ENCODE measurements at regions not wholly inside any gene's neighbourhood (a gene's known extent, or its start where the extent isn't known, plus 50 kb on each side); places are given as distances from the start of the nearest gene placed in this dataset.

DNA sequence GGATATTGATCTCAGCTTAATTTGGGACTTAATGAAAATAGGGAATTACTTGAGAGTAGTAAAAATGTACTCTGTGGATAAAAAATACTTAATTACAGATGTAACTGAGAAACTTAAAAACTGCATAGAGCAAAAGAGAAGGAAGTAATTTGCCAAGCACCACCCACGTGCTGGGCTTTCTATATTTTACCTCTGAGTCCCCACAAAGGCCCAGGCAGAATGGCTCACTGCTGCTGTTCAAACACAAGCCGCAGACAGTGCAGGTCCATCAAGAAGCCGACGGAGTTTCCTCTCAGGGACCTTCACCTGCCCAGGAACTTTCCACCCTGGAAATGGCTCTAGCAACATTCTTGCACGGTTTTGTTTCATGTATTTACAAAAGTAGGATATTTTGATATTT is 77.2 kb upstream of the TRPM1 start:
- Histone ChIP-seq H3K4me1 (no peaks in the 10 kb centered on the region), H3K4me3 (no peak overlapping the region), H3K27me3 (no peaks in the 10 kb centered on the region), H3K27ac (no peak overlapping the region), H3K9me3 (peaks cover 7% of the 10 kb centered on the region), H3K36me3 (no peaks in the 10 kb centered on the region)
- intact Hi-C loops (cut with DNase I) = no loop called here
- no peak for DNase-seq (ENCODE audit: extremely low spot score in 2 of 2)
- no peak for TF ChIP-seq POLR2AphosphoS5 (IDR thresholded peaks at IDR 0.05; ENCODE audit: insufficient read depth in 1 of 2, low read depth in 1 of 2)
- TF ChIP-seq CTCF (IDR thresholded peaks at IDR 0.05) = no peak
- TF ChIP-seq POLR2A (IDR thresholded peaks at IDR 0.05) = no peak

GRCh38 chr15:31179693-31180092 is 78.2 kb upstream of the TRPM1 start:
- Histone ChIP-seq H3K36me3 (no peaks in the 10 kb centered on the region), H3K4me3 (no peak overlapping the region), H3K4me1 (no peaks in the 10 kb centered on the region), H3K9me3 (peaks cover 7% of the 10 kb centered on the region), H3K27me3 (no peaks in the 10 kb centered on the region), H3K27ac (no peak overlapping the region)
- TF ChIP-seq POLR2A (IDR thresholded peaks at IDR 0.05) (no peak), POLR2AphosphoS5 (IDR thresholded peaks at IDR 0.05; ENCODE audit: insufficient read depth in 1 of 2, low read depth in 1 of 2) (no peak), CTCF (IDR thresholded peaks at IDR 0.05) (no peak)
- DNase-seq (ENCODE audit: extremely low spot score in 2 of 2) = no peak
- intact Hi-C loops (cut with DNase I) = no loop called here

DNA sequence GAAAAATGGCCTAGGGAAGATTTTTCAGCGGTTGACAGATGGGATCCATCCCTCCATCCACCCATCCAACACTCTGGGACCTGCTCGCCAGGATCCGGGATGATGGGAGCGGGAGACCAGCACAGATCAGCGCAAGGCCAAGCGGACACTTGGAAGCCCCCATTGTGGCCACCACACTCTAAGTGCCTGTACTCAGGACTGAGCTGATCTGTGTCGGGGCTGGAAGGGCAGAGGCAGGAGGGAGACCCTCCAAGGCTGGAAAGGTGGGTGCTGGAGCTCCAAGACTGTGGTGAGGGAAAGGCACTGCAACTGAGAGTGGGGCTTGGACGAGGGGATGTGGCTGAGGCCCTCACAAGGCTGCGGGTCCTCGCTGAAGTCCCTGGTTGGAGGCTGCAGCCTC is 91.8 kb upstream of the TRPM1 start:
- Histone ChIP-seq H3K4me3 (no peak overlapping the region), H3K27me3 (no peaks in the 10 kb centered on the region), H3K4me1 (no peaks in the 10 kb centered on the region), H3K36me3 (no peaks in the 10 kb centered on the region), H3K9me3 (no peaks in the 10 kb centered on the region), H3K27ac (no peak overlapping the region)
- intact Hi-C loops (cut with DNase I) = no loop called here
- peak in 1 of 2 donors; percentile 74 for DNase-seq (ENCODE audit: extremely low spot score in 2 of 2)
- no peak for TF ChIP-seq POLR2A (IDR thresholded peaks at IDR 0.05)
- TF ChIP-seq CTCF (IDR thresholded peaks at IDR 0.05) = no peak
- TF ChIP-seq POLR2AphosphoS5 (IDR thresholded peaks at IDR 0.05; ENCODE audit: insufficient read depth in 1 of 2, low read depth in 1 of 2) = no peak

DNA sequence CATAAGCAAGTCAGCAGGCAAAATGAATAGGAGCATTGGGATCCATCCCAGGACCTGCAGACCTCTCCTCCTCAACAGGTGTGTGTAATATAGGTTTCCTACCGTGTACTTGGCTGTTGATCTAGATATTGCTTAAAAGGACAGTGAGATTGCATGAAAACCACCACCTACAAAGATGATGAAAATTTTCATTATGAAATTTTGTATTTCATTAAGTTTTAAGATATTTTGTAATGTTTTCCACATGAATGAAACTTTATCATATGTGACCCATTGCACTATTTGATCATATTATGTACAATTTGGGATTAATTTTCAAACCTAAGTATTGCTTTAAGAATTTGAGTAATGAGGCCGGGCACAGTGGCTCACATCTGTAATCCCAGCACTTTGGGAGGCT is 94.3 kb upstream of the TRPM1 start:
- no peaks in the 10 kb centered on the region for H3K27me3 ChIP-seq
- intact Hi-C loops (cut with DNase I) = no loop called here
- no peak overlapping the region for H3K4me3 ChIP-seq
- H3K27ac ChIP-seq = no peak overlapping the region
- TF ChIP-seq POLR2AphosphoS5 (IDR thresholded peaks at IDR 0.05; ENCODE audit: insufficient read depth in 1 of 2, low read depth in 1 of 2) (no peak), CTCF (IDR thresholded peaks at IDR 0.05) (no peak), POLR2A (IDR thresholded peaks at IDR 0.05) (no peak)
- no peaks in the 10 kb centered on the region for H3K36me3 ChIP-seq
- H3K9me3 ChIP-seq = no peaks in the 10 kb centered on the region
- DNase-seq (ENCODE audit: extremely low spot score in 2 of 2) = no peak
- H3K4me1 ChIP-seq = peaks cover 4% of the 10 kb centered on the region

DNA sequence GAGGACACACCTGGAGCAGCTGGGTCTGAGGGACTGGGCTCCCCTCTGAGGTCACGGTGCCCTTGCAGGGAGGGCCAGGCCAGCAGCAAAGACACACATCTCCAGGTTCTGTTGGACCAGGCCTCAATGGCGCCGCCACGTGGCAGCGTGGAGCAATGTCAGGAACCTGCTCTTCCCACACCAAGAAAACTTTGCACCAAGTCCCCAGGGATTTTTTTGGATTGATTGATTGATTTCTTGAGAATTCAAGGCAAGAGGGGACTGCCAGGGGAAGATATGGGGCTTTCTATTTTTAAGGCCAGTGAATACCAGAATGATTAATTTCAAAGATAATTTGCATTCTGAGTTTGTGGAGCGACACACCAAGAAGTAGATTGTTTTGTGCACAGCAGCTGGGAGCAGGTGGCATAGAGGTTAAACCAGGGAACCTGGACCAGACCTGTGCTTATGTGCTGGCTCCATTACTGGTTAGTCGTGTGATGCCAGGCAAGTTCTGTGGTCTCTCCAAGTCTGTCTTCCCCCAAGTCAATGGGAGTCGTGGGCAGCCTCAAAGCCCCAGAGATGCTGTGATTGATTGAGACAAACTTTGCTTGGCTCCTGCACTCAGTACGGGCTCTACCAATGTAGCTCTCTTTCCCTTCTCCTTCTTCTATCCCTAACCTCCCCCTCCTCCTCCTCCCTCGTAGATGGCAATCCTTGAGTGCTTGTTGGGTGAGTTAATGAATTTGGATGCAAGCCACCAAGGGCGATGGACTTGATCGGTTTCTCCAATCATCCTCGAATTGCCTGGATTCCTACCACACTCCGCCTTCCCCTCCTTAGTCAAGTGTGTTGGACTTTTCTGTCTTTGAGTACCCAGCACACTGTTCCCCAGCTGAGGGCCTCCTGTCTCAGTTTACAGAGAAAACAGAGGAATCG is 96.2 kb upstream of the TRPM1 start:
- Histone ChIP-seq H3K36me3 (no peaks in the 10 kb centered on the region), H3K4me1 (peaks cover 4% of the 10 kb centered on the region), H3K27me3 (no peaks in the 10 kb centered on the region), H3K4me3 (no peak overlapping the region), H3K27ac (no peak overlapping the region), H3K9me3 (no peaks in the 10 kb centered on the region)
- intact Hi-C loops (cut with DNase I) = no loop called here
- DNase-seq (ENCODE audit: extremely low spot score in 2 of 2) = no peak
- TF ChIP-seq POLR2A (IDR thresholded peaks at IDR 0.05) (no peak), CTCF (IDR thresholded peaks at IDR 0.05) (peak in 1 of 3 experiments; percentile 13), POLR2AphosphoS5 (IDR thresholded peaks at IDR 0.05; ENCODE audit: insufficient read depth in 1 of 2, low read depth in 1 of 2) (no peak)
